ENCODE measurements at regions not wholly inside any gene's neighbourhood (a gene's known extent, or its start where the extent isn't known, plus 50 kb on each side); places are given as distances from the start of the nearest gene placed in this dataset.

DNA sequence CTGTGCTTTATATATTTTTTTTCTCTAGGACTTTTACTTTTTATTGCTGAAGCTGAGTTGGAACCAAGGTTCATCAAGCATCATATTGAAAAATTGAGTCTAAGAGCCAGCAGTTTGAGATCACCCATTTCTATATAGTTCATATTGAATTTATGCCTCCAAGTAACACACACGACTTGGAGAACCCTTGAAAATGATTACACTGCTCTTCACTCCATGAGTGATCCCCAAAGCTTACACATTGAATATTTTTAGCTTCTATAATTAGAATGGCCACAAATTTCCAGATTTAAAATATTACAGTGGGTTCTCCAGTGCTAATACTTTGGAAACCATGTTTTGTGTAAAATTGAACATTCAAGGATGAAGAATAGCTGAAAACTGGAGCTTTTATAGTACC is 144.4 kb upstream of the SLC4A4 start:
- TF ChIP-seq, protein P1, sequence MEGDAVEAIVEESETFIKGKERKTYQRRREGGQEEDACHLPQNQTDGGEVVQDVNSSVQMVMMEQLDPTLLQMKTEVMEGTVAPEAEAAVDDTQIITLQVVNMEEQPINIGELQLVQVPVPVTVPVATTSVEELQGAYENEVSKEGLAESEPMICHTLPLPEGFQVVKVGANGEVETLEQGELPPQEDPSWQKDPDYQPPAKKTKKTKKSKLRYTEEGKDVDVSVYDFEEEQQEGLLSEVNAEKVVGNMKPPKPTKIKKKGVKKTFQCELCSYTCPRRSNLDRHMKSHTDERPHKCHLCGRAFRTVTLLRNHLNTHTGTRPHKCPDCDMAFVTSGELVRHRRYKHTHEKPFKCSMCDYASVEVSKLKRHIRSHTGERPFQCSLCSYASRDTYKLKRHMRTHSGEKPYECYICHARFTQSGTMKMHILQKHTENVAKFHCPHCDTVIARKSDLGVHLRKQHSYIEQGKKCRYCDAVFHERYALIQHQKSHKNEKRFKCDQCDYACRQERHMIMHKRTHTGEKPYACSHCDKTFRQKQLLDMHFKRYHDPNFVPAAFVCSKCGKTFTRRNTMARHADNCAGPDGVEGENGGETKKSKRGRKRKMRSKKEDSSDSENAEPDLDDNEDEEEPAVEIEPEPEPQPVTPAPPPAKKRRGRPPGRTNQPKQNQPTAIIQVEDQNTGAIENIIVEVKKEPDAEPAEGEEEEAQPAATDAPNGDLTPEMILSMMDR (IDR thresholded peaks at IDR 0.05; ENCODE audit: low read length), result no peak
- no peak for TF ChIP-seq EZH2 (IDR thresholded peaks at IDR 0.05; ENCODE audit: borderline replicate concordance, low read length)

Data from OCI-LY1 (cell line).